ENCODE measurements at regions not wholly inside any gene's neighbourhood (a gene's known extent, or its start where the extent isn't known, plus 50 kb on each side); places are given as distances from the start of the nearest gene placed in this dataset.

GRCh38 chr6:54040545-54040944 is 70.7 kb upstream of the MLIP start:
- Mint-ChIP-seq H3K4me1 (ENCODE audit: low read depth) (no peaks in the 10 kb centered on the region), H3K36me3 (ENCODE audit: low read depth) (no peaks in the 10 kb centered on the region), H3K27me3 (no peaks in the 10 kb centered on the region), H3K9me3 (no peaks in the 10 kb centered on the region), H3K4me3 (no peak overlapping the region), H3K27ac (no peak overlapping the region)
- DNase-seq (no peak), ATAC-seq (no peak)
- TF ChIP-seq CTCF (IDR thresholded peaks at IDR 0.05), result no peak
- intact Hi-C loops (cut with micrococcal nuclease), result no loop called here
- ChIA-PET CTCF (no interaction called here), POLR2A (no interaction called here)

DNA sequence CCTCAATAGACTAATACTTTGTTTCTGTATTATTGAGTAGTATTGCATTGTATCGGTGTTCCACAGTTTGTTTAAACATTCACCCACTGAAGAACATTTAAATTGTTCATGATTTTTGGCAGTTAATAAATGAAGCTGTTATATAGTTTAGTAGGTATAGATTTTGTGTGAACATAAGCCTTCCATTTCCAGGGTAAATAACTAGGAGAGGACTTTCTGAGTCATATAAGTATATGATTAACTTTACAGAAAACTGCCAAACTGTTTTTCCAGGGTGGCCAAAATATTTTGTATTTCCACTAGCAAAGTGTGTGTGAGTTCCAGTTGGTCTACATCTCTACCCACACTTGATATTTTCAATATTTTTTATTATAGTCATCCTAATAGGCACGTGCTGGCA is 70.0 kb upstream of the MLIP start:
- no peak for TF ChIP-seq CTCF (IDR thresholded peaks at IDR 0.05)
- CTCF ChIA-PET, result no interaction called here
- H3K4me1 Mint-ChIP-seq (ENCODE audit: low read depth), result no peaks in the 10 kb centered on the region
- no peak for ATAC-seq
- DNase-seq, result no peak
- intact Hi-C loops (cut with micrococcal nuclease), result no loop called here
- H3K4me3 Mint-ChIP-seq, result no peak overlapping the region
- no peaks in the 10 kb centered on the region for H3K36me3 Mint-ChIP-seq (ENCODE audit: low read depth)
- POLR2A ChIA-PET, result no interaction called here
- no peaks in the 10 kb centered on the region for H3K27me3 Mint-ChIP-seq
- H3K9me3 Mint-ChIP-seq, result no peaks in the 10 kb centered on the region
- H3K27ac Mint-ChIP-seq, result no peak overlapping the region

GRCh38 chr6:54043360-54043759 is 67.9 kb upstream of the MLIP start:
- Mint-ChIP-seq H3K36me3 (ENCODE audit: low read depth) (no peaks in the 10 kb centered on the region), H3K27me3 (no peaks in the 10 kb centered on the region), H3K4me3 (no peak overlapping the region), H3K4me1 (ENCODE audit: low read depth) (no peaks in the 10 kb centered on the region), H3K9me3 (no peaks in the 10 kb centered on the region), H3K27ac (no peak overlapping the region)
- no peak for ATAC-seq
- TF ChIP-seq CTCF (IDR thresholded peaks at IDR 0.05), result no peak
- no peak for DNase-seq
- ChIA-PET POLR2A (no interaction called here), CTCF (no interaction called here)
- intact Hi-C loops (cut with micrococcal nuclease), result no loop called here

- intact Hi-C loops (cut with micrococcal nuclease), result no loop called here
- no peak for TF ChIP-seq CTCF (IDR thresholded peaks at IDR 0.05)
- no peak overlapping the region for H3K4me3 Mint-ChIP-seq
- H3K36me3 Mint-ChIP-seq (ENCODE audit: low read depth), result no peaks in the 10 kb centered on the region
- no peaks in the 10 kb centered on the region for H3K4me1 Mint-ChIP-seq (ENCODE audit: low read depth)
- DNase-seq (no peak), ATAC-seq (no peak)
- no peak overlapping the region for H3K27ac Mint-ChIP-seq
- no peaks in the 10 kb centered on the region for H3K27me3 Mint-ChIP-seq
- H3K9me3 Mint-ChIP-seq, result no peaks in the 10 kb centered on the region
- ChIA-PET POLR2A (no interaction called here), CTCF (no interaction called here)
Measured at GRCh38 chr6:54044059-54044458, 67.2 kb upstream of the MLIP start.

GRCh38 chr6:54048782-54049181 is 62.5 kb upstream of the MLIP start:
- Mint-ChIP-seq H3K4me3 (no peak overlapping the region), H3K4me1 (ENCODE audit: low read depth) (no peaks in the 10 kb centered on the region), H3K9me3 (no peaks in the 10 kb centered on the region), H3K27ac (no peak overlapping the region), H3K36me3 (ENCODE audit: low read depth) (no peaks in the 10 kb centered on the region), H3K27me3 (peaks cover 3% of the 10 kb centered on the region)
- DNase-seq (no peak), ATAC-seq (no peak)
- ChIA-PET POLR2A (no interaction called here), CTCF (no interaction called here)
- intact Hi-C loops (cut with micrococcal nuclease), result no loop called here
- TF ChIP-seq CTCF (IDR thresholded peaks at IDR 0.05), result no peak

Measured in activated CD8-positive, alpha-beta T cell treated with anti-CD3 and anti-CD28 coated beads for 36 hours (primary cell).